H1 (cell line): ENCODE measurements at regions not wholly inside any gene's neighbourhood (a gene's known extent, or its start where the extent isn't known, plus 50 kb on each side); places are given as distances from the start of the nearest gene placed in this dataset.

Experiments
- BRCA1 ChIP-seq: IDR thresholded peaks from 2 replicates; pipeline ENCODE4 v1.6.1; 2012; ENCODE audit warnings: low read depth, low read length, improper control_type of control experiment
- CEBPB ChIP-seq: IDR thresholded peaks from 2 replicates; pipeline ENCODE4 v1.6.1; 2012; ENCODE audit warnings: low read depth, low read length
- FOSL1 ChIP-seq: IDR thresholded peaks from 2 replicates; pipeline ENCODE4 v1.6.1; 2011; ENCODE audit warnings: mild to moderate bottlenecking, low read depth, low read length, moderate library complexity; ENCODE audit not compliant: insufficient read depth
- TAF7 ChIP-seq: optimal IDR thresholded peaks from 2 replicates; pipeline ENCODE3; 2011; ENCODE audit warnings: low read depth, mild to moderate bottlenecking, inconsistent platforms, low read length, moderate library complexity, borderline replicate concordance
- TBP ChIP-seq: IDR thresholded peaks from 2 replicates; pipeline ENCODE4 v1.6.1; 2011; ENCODE audit warnings: low read depth, low read length, improper control_type of control experiment
- TF ChIP-seq, protein P1 (sequence below): fragments of 300-600 bp; sonication (generic); IDR thresholded peaks from 2 replicates; pipeline ENCODE4 v1.7.1; 2012; ENCODE audit warnings: low read length, moderate library complexity, mild to moderate bottlenecking, inconsistent platforms; ENCODE audit not compliant: insufficient replicate concordance

DNA sequence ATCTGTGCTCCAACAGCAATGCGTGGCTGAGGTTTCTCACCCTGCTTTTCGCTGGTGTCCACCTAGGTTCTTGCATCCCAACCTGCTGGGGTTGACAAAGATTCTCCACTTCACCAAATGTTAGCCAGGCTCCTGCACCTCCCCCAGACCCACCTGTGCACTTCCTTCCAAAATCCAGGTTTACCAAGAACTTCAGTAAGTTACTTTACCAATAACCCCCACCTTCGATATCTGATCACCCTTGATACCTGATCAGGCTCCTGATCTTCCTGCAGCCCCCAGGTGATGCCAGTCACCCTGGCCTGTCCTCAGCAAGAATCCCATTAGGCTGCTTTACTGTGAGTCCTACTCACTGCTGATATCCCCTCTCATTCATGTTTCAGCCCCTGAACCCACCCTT, 1203.4 kb downstream of the TBC1D22A start (continued):
- TF ChIP-seq, protein P1, sequence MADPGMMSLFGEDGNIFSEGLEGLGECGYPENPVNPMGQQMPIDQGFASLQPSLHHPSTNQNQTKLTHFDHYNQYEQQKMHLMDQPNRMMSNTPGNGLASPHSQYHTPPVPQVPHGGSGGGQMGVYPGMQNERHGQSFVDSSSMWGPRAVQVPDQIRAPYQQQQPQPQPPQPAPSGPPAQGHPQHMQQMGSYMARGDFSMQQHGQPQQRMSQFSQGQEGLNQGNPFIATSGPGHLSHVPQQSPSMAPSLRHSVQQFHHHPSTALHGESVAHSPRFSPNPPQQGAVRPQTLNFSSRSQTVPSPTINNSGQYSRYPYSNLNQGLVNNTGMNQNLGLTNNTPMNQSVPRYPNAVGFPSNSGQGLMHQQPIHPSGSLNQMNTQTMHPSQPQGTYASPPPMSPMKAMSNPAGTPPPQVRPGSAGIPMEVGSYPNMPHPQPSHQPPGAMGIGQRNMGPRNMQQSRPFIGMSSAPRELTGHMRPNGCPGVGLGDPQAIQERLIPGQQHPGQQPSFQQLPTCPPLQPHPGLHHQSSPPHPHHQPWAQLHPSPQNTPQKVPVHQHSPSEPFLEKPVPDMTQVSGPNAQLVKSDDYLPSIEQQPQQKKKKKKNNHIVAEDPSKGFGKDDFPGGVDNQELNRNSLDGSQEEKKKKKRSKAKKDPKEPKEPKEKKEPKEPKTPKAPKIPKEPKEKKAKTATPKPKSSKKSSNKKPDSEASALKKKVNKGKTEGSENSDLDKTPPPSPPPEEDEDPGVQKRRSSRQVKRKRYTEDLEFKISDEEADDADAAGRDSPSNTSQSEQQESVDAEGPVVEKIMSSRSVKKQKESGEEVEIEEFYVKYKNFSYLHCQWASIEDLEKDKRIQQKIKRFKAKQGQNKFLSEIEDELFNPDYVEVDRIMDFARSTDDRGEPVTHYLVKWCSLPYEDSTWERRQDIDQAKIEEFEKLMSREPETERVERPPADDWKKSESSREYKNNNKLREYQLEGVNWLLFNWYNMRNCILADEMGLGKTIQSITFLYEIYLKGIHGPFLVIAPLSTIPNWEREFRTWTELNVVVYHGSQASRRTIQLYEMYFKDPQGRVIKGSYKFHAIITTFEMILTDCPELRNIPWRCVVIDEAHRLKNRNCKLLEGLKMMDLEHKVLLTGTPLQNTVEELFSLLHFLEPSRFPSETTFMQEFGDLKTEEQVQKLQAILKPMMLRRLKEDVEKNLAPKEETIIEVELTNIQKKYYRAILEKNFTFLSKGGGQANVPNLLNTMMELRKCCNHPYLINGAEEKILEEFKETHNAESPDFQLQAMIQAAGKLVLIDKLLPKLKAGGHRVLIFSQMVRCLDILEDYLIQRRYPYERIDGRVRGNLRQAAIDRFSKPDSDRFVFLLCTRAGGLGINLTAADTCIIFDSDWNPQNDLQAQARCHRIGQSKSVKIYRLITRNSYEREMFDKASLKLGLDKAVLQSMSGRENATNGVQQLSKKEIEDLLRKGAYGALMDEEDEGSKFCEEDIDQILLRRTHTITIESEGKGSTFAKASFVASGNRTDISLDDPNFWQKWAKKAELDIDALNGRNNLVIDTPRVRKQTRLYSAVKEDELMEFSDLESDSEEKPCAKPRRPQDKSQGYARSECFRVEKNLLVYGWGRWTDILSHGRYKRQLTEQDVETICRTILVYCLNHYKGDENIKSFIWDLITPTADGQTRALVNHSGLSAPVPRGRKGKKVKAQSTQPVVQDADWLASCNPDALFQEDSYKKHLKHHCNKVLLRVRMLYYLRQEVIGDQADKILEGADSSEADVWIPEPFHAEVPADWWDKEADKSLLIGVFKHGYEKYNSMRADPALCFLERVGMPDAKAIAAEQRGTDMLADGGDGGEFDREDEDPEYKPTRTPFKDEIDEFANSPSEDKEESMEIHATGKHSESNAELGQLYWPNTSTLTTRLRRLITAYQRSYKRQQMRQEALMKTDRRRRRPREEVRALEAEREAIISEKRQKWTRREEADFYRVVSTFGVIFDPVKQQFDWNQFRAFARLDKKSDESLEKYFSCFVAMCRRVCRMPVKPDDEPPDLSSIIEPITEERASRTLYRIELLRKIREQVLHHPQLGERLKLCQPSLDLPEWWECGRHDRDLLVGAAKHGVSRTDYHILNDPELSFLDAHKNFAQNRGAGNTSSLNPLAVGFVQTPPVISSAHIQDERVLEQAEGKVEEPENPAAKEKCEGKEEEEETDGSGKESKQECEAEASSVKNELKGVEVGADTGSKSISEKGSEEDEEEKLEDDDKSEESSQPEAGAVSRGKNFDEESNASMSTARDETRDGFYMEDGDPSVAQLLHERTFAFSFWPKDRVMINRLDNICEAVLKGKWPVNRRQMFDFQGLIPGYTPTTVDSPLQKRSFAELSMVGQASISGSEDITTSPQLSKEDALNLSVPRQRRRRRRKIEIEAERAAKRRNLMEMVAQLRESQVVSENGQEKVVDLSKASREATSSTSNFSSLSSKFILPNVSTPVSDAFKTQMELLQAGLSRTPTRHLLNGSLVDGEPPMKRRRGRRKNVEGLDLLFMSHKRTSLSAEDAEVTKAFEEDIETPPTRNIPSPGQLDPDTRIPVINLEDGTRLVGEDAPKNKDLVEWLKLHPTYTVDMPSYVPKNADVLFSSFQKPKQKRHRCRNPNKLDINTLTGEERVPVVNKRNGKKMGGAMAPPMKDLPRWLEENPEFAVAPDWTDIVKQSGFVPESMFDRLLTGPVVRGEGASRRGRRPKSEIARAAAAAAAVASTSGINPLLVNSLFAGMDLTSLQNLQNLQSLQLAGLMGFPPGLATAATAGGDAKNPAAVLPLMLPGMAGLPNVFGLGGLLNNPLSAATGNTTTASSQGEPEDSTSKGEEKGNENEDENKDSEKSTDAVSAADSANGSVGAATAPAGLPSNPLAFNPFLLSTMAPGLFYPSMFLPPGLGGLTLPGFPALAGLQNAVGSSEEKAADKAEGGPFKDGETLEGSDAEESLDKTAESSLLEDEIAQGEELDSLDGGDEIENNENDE: no peak
- TF ChIP-seq BRCA1: no peak
- no peak for TF ChIP-seq CEBPB
- no peak for TF ChIP-seq FOSL1
- no peak for TF ChIP-seq TBP
- no peak for TF ChIP-seq TAF7
- TF ChIP-seq, all 59 proteins: peak for 0
